ENCODE measurements at regions not wholly inside any gene's neighbourhood (a gene's known extent, or its start where the extent isn't known, plus 50 kb on each side); places are given as distances from the start of the nearest gene placed in this dataset.
"Not testable (repeated sequence)": the region's sequence is repeated elsewhere in the genome, so short reads cannot be mapped to it uniquely, and the experiment has no call there.

DNA sequence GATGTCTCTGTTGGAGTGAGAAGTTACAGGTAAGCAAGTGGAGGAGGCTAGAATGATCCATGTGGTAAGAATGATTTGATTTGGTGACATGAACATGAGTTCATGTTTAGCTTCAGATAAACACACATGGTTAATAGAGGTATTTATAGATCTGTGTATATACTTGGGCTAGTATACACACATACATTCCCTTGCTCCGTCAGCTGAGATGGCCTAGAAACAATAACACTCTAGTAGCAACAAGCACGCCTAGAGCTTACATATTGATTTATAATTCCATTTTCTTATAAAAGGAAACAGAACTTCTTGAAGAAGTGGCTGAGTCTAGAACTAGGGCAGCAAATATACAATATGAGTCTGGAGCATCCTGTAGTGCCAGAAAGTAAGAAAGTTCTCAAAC, 223.0 kb downstream of the RND3 start:
- DNase-seq (ENCODE audit: low spot score) = no peak

- no peak for DNase-seq (ENCODE audit: low spot score)
Observed at GRCh38 chr2:150261691-150262090, 225.8 kb downstream of the RND3 start.

DNA sequence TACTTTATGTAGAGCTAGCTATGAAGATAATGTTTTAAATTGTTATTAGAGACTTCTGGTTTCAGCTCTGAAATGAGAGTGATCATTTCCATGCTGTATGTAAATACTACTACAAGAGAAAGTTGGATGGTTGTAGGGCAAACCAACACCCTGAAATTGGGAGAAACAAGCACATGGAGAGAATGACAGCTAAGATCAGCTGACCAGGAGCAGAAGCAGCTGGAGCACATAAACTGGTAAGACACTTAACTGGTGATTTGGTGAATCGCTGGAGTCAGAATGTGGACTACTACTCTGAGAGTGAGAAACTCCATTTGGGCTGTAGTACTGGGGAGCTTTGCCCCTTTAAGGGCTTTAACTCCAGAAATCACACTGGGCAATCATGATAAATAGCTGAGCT, 226.8 kb downstream of the RND3 start:
- no peak for DNase-seq (ENCODE audit: low spot score)

- DNase-seq (ENCODE audit: low spot score) = no peak
Observed at GRCh38 chr2:150259746-150260145, 227.7 kb downstream of the RND3 start.

- DNase-seq (ENCODE audit: low spot score) = no peak
Observed at GRCh38 chr2:150258781-150259307, 228.6 kb downstream of the RND3 start.

DNA sequence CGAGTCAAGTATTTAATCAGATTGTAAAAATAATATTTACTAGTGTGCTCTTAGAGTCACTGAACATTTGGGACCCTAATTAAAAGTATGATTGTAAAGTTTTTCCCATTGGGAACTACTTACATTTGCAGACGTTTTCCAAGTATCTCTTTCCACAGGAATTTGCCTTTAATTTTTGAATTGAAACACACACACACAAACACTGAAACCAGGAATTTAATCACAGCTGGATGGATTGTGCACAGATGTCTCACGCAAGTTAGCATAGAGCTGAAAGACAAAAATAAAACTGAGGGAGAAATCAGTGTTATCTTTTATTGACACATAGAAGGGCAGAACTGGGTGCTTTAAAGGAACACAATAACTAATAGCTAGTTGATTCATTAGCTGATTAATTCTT, 230.7 kb downstream of the RND3 start:
- DNase-seq (ENCODE audit: low spot score) = no peak

DNA sequence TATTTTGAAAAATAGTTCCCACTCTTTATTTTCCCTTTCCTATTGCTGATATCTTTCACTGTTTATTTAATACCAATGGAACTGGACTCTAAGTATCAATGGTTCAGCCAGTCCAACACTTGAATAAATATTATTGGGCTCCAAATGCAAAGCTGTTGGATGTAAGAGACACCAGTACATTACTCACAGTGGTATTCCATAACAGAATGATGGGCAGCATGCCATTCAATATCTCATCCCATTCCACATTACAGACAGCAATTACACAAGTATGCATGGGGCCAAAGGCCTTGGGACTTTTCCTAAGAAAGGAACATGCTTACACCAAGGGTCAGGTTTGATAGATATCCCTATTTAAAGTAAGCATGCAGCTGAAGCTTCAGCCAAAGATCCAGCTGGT, 231.9 kb downstream of the RND3 start:
- DNase-seq (ENCODE audit: low spot score) = no peak

DNA sequence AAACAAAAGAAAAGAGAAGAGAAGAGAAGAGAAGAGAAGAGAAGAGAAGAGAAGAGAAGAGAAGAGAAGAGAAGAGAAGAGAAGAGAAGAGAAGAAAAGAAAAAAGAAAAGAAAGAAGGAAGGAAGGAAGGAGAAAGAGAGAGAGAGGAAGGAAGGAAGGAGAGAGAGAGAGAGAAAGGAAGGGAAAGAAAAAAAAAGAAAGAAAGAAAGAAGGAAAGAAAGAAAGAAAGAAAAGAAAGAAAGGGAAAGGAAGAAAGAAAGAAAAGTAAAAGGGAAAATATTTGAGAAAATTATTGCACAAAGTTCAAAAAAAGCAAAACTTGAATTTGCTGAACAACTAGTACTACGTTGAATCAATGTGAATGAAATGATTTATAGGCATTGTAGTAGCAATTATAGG, 237.7 kb downstream of the RND3 start:
- not testable (repeated sequence) for DNase-seq (ENCODE audit: low spot score)

DNA sequence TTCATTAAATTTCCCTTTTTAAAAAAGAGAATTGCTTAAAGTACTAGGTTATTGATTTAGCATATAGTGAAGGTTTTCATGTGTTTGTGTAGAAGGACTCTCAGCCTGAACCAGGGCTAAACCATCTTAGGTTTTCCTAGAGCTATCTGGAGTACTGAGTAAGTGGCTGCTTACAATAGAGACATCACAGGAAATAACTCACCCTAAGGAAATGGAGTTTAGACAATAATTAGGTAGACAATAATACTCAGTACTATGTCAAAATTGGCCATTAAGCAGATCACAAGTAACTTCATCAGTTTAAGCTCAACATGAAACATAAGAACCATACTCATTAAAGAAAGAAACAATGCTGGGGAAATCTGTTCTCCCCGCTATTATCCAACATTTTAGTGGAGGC, 240.0 kb downstream of the RND3 start:
- no peak for DNase-seq (ENCODE audit: low spot score)

GRCh38 chr2:150234787-150235446, 252.6 kb downstream of the RND3 start:
- no peak for DNase-seq (ENCODE audit: low spot score)

DNA sequence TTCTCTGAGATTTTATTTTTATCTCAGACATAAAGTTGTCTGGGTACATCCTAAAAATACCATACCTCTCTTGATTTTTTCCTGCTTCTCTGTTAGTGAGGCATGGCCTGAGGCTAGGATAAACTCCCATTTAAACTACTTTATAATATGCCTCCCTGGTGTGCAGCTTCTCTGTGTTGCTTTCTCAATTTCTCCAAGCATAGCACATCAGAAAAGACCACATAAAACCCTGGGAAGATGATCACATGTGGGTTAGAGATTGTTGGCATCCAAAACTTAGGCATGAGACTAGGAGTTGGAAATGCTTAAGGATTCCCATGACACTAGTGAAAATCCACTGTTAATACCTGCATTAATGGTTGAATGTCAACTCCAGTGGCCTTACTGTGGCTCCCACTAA, 254.6 kb downstream of the RND3 start:
- DNase-seq (ENCODE audit: low spot score) = no peak

DNA sequence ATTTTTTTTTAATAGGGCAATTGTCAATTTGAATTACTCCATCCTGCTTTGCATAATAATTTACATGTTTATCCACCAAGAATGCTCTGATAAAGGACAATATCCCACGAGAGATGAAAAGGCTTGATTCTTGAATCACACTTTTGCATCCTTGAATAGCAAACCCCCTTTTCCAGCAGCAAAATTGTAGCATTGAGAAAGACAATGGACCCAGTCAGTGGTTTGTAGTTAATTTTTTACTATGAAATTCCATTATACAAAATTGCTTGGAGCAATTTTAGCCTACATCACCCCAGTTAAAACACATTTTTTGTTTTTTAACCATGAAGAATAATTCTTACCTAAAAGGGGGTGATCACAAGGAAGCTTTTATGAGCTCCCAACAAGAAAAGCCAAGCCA, 255.1 kb downstream of the RND3 start:
- no peak for DNase-seq (ENCODE audit: low spot score)

DNA sequence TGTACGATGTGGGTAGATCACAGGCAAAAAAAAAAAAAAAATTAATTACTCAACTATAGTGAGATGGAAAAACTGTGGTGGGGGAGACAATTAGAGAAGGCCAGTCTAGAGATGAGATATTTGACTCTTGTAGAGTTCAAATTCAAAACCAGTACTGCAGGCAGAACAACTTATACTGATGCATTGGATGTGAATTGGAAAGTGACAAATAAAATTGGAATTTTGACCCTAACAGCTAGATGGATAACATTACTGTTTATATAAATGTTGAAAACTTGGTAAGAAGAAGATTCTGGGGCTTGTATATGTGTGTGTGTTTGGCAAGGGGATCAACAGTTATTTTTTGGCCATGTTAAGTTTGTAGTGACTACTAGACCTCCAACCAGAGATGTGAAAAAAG, 256.9 kb downstream of the RND3 start:
- DNase-seq (ENCODE audit: low spot score) = no peak

- no peak for DNase-seq (ENCODE audit: low spot score)
Observed at GRCh38 chr2:150230004-150230403, 257.5 kb downstream of the RND3 start.

- no peak for DNase-seq (ENCODE audit: low spot score)
Observed at GRCh38 chr2:150228936-150229335, 258.5 kb downstream of the RND3 start.

GRCh38 chr2:150225030-150225429, 262.4 kb downstream of the RND3 start:
- DNase-seq (ENCODE audit: low spot score) = no peak

DNA sequence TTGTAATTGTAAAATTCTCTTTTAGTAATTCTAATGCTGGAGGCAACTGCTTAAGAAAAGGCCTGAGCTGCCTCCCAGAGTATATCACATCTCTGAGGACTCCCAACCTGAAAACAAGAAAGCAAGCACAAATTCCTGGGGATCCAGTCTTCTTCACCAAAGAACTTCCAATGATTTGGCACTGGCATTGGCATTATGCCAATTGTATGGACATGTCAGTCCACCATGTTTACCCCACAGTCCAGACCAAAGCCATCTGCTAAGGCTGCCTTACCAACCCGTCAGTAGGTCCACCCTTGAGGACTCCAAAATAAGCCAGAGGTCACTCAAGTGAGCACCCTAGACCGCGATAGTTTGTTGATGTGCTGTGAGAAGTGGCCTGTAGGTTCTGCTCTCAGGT, 263.1 kb downstream of the RND3 start:
- no peak for DNase-seq (ENCODE audit: low spot score)

- DNase-seq (ENCODE audit: low spot score) = no peak
Observed at GRCh38 chr2:150222942-150223341, 264.5 kb downstream of the RND3 start.

DNA sequence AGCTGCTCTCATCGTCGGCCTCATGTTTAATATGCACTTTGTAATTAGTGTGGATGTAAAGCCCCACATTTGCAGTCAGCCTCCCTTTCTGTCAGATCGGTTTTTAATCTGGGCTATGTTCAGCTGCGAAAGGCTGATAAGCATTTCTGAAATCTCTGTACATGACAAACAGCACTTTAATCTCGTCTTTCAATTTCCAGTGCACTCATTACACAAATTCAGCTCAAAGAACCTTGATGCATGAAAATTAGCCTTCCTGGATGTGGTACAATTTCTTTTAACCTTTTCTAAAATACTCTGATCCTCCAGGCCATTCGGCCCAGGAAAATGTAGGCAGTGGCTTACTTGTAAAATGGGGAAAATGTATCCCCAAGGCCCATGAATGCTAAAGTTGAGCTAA, 265.1 kb downstream of the RND3 start:
- DNase-seq (ENCODE audit: low spot score) = no peak

DNA sequence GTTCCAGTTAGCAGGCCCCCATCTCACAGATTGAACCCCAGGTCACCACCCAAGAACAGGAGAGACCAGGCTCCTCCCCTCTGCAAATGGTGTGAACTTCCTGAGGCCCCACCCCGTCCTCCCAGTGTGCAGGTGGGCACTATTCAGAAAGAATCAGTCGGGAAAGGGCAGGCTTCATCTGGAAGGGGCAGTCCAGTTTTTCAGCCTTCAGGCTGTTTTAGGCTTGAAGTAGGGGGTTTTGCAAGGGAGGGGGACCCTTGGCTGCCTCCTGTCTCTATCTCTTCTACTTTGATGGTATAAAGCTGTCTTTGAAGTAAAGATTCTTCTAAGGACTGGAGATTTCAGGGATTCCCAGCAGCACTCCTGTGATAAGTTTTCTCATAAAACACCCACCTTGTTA, 267.6 kb downstream of the RND3 start:
- no peak for DNase-seq (ENCODE audit: low spot score)

GRCh38 chr2:150215041-150215440, 272.4 kb downstream of the RND3 start:
- DNase-seq (ENCODE audit: low spot score) = no peak

DNA sequence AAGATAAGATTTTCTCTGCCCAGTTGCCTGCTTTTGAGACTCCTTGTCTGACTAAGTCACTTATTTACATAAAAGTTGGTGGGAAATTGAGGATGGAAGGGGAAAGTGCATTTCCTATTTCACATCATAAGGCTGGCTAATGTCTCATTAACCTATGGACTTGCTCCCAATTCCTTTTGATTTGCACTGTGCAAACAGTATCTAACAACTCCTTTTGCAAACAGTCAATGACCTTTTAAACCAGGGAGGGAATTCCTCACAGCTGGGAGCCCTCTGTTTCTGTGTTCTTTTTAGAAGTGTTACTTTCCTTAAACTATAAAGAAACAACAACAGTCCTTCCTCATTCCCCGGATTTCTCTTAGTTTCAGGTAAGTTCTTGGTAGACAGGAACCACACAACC, 272.8 kb downstream of the RND3 start:
- no peak for DNase-seq (ENCODE audit: low spot score)

DNA sequence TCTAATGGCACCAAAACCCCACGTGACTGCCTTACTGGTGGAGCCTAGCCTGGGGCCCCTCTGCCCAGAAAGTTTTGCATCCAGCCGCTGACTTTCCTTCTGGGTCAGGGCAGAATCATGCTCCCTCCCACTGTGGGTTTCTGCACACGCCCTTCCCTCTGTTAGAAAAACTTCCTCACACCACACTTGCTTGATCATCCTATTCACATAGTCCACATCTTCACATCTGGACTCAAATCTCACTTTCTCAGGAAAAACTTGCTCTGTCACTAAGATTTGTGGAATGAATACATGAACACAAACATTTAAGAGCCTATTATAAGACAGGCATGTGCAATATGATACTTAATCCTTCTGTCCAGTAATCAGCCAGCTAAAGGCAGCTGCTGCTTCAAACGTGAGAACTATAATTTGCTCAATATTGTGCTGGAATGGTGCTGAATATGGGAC, 274.7 kb downstream of the RND3 start:
- no peak for DNase-seq (ENCODE audit: low spot score)

DNA sequence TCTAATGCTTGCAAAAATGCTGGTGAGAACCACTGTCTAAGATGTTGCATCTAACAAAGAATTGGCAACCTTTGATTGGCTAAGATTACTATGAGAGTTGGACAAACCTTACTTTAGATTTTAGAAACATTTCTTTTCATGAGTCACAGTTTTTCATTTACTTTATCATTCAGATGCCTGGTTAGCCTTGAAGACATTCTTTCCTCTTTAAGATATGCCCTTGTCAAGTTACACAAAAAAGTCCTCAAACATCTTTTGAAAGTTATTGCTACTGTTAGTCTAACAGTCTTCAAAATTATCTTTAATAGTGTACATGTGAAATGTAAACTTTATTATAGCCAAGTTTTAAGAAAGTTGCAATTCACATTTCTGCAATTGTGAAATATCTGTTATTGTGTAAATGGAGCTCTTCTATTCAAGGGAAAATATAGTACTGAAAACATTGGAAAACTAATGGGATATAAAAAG, 276.3 kb downstream of the RND3 start:
- no peak for DNase-seq (ENCODE audit: low spot score)
